GM12892 (cell line): ENCODE measurements at regions not wholly inside any gene's neighbourhood (a gene's known extent, or its start where the extent isn't known, plus 50 kb on each side); places are given as distances from the start of the nearest gene placed in this dataset.
"Not testable (repeated sequence)": the region's sequence is repeated elsewhere in the genome, so short reads cannot be mapped to it uniquely, and the experiment has no call there.

Experiments used
- POLR2AphosphoS5 ChIP-seq: IDR thresholded peaks from 2 replicates; pipeline ENCODE4 v1.6.1; 2011; ENCODE audit warnings: low read depth, low read length, control low read depth
- TAF1 ChIP-seq: IDR thresholded peaks from 2 replicates; pipeline ENCODE4 v1.6.1; 2011; ENCODE audit warnings: low read depth, mild to moderate bottlenecking, control low read depth, low read length, borderline replicate concordance

- TF ChIP-seq POLR2AphosphoS5, TAF1: not testable (repeated sequence)
These were observed 1313.1 kb downstream of the RPIA start for GRCh38 chr2:90004553-90004952.
